GM19372 (cell line): ENCODE measurements at regions not wholly inside any gene's neighbourhood (a gene's known extent, or its start where the extent isn't known, plus 50 kb on each side); places are given as distances from the start of the nearest gene placed in this dataset.

Experiments
- ATAC-seq: cut with Tn5 transposase; IDR thresholded peaks from one replicate; pipeline ENCODE4 v1.9.1; 2021; ENCODE audit warnings: mild to moderate bottlenecking, low read depth, moderate library complexity; ENCODE audit not compliant: unreplicated experiment

DNA sequence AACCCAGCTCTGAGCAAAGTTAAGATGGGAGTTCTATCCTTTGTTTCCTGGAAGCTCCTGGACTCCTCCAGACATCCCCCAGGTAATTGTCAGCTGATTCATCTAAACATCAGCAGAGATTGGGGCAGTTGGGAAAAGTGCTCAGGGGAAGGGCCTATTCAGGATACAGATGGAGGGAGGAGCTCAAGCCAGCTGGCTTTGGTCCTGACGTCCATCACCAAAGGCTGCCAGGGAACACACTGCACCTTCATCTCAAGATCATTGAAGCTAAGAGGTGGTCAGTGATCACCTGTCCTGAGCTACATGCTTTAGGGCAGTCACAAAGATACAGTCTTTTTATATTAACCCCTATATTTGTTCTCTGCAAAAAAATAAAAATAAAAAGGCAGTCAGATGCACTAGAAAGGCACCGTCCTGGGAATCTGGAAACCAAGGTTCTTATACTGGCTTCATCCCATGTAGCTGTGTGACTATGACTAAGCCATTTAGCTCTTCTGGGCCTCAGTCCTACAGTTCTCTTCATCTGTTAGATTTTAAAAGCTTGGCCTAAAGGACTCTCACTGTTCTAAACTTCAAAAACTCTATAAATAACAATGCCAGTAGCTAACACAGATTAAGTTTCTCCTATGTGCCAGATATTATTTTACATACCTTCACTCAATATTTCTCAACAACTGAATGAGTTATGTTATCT is 446.5 kb downstream of the BCL11A start:
- ATAC-seq = no peak

DNA sequence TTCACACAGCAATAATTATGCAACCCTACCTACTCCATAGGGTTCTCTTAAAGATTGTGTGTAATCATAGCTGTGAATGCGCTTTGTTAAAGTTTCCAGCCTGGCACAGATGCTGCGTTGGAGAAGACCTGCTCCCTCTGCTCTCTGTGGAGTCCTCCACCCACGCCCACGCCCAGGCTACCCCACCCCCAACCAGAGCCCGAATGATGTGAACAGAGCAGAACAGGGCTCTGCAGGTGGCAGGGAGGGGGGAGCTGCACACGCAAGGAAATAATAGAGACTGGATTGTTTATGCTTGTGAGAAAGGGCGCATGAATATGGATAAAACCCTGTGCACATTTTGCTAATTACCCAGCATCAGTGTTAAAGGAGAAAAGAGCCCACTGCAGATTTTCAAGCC is 447.5 kb downstream of the BCL11A start:
- ATAC-seq = no peak

DNA sequence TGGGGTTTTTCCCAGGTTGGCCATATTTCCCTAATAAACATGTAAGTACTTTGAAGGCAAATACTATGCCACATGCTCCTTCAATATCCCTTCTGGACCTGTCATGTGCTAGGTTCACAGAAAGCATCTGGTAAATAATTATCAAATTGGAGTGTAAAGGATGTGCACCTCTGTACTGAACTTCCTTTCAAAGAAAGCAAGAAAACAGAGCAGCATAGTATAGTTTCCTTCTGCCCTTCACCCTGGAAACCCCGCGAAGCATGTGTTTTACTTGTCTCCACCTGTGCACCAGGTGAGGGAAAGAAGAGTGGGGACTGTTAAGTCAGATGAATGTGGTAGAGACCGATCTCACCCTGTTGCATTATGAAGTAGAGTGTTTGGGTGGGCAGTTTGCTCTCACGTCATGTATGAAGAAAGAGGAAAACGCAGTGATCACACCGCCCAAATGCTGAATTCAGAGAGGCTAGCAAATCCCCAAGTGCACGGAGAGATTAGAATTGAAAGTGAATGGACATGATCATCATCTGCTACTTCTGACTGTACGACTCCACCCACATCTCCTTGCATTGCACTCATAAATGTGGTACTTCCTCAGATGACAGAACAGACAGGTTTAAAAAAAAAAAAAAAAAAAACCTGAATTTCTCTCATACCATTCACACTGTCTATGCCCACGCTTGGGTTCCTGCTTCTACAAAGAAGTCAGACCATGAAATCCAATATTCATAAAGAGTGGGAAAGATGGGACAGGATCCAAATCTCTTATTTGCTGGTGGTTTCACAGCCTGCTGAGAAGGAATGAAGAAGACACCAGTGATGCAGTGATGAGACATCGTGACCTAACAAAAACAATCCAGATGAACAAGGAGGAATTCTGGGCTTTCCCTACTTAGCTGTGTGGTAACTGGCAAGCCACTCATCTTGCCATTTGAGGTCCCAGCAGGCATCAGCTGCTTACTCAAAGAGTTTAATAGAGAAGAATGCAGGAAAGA is 448.6 kb downstream of the BCL11A start:
- no peak for ATAC-seq

DNA sequence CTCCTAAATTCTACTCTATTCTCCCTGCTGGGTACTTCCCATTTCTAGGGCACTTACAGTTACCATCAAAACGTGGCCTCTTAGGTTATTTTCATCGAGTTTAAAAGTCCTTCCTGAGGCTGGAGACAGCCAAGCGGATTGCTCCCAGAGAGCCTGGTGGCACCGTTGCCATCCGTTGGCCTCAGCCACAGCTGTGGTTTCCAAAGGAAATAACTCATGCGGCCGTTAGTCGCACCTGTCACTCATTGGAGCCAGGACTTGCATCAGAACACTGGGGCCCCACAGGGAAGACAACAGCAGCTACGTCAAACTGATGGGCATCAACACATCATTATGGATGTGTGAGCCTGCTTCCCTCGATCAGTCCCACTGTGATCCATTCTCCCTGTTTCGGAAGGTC is 453.4 kb downstream of the BCL11A start:
- ATAC-seq = no peak

DNA sequence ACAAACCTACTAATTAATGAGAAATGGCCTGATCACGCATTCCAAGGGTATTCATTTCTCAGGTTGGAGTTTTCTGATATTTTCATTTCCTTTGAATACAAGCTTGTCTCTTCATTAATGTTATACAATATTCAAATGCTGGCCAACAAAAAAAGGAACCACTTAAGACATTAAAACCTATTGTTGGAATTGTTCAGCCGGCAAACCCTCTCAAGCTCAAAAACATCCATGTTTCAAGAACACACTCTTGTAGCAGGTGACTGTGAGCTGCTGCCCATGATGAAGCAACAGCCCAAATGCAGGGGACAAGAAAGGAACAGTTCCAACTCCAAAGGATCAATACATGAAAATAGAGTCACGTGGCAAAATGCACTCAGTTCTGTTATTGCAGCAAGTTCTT is 454.5 kb downstream of the BCL11A start:
- ATAC-seq = no peak

DNA sequence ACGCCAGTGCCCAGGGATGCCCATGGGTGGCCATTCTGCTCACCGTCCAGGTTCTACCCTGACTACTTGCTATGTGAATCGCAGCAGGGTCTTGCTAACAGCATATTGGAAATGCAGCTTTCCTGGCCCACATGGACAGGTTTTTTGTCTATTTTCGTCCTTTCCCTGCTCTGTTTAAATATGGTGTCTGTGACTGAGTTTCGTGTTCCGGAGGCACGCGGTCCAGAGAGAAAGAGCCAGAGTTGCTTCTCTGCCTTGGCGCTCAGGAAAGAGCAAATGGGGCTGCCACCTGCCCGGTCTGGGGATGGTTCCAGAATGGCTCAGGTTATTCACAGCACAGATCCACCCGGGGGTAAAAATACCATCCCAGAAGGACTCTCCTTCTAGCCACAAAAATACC is 456.2 kb downstream of the BCL11A start:
- no peak for ATAC-seq

DNA sequence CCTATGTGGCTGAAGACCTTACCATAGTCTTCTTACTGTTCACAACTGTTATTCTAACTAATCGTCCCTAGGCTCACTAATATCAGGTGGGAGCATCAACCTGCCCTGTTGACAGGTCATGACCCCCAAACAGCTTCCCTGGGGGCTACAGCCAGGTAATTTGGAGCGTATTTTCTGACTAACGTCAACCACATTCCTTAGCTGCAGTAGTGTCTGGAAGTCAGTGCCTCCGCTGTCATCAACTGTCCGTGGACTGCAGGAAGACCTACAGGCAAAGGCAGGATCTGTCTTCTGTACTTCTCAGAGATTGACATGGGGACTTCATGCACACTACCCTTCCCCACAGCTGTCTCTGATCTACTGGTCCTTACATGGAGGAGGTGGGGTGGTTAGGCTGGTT is 456.9 kb downstream of the BCL11A start:
- no peak for ATAC-seq

DNA sequence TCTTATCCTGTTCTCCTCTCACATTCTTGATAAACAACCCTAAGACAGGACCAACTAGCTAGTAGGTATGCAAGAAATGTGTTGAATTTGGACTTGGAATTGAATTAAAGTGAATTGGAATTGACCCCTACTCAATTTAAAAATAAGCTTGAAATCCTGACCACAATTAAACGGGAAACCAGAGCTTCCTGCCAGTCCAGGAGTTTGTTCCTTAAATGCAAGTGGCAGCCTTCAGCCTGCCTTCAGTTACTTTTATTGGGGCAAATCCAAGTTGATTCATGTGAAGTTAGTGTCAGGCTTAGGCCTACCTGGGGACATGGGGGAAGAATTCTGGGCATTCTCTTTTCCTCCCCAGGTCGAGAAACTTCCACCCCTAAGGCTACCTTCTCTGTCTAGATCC is 457.6 kb downstream of the BCL11A start:
- ATAC-seq = no peak

DNA sequence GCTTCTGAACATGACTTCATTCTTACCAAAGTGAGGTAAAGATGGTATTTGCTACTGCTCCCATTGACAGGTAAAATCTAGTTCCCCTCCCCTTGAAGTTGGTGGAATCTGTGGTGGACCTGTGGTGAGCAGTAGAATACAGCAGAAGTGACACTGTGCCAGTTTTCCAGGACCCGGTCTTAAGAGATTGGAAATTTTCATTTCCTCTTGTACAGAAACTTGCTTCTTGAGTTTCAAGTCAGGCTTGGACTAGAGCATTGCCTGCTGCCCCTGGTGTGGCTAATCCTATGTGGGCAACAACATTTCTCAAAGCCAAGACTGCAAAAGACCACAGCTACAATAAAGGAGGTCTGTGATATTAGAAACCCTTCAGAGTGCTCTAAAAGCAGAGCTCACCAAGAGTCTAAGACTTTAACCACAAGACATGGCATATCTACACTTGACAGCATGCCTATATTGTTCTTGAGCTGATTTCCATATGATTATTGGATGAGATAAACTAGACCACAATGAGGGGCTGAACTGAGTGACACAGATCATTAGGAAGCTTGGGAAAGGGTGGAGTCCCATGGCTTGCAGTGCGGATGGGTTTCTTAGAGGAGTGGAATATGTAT is 458.1 kb downstream of the BCL11A start:
- no peak for ATAC-seq

DNA sequence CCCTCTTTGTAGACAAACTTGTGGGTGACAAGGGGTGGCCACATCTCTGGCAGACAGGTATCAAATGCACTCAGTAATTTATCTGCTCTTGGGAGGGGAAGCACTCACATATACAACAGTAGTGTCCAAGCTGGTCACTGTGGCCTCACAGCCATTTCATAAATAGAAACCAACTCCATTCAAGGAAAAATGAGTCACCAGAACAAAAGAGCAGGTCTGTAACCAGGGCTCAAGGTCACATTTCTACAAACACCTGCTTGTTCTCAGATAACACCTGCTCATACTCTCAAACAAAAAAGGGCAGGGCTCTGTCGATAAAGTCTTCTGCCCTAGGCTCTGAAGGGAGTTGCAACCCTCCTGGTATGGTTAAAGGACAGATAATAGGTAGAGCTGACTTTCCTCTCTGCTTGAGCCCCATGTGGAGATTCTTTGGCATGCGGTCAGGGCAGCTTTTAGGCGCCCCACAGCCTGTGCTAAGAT is 459.0 kb downstream of the BCL11A start:
- no peak for ATAC-seq

DNA sequence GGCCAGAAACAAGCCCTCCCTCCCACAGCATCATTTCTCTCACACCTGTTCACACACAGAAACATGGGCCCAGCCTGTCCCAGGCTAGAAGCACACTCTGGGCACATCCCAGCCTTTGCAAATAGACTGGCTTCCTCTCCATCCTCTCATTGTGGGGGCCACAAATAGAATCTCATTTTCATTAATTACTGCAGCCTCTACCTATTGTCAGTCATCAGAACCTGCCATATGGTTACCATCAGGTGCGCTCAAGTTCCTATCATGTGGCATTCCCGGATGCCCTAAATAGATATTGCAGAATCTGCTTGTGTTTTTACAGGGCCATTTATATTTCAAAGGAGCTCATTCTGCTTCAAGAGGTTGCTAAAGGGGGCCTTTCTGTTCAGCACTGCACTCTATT is 460.7 kb downstream of the BCL11A start:
- no peak for ATAC-seq

DNA sequence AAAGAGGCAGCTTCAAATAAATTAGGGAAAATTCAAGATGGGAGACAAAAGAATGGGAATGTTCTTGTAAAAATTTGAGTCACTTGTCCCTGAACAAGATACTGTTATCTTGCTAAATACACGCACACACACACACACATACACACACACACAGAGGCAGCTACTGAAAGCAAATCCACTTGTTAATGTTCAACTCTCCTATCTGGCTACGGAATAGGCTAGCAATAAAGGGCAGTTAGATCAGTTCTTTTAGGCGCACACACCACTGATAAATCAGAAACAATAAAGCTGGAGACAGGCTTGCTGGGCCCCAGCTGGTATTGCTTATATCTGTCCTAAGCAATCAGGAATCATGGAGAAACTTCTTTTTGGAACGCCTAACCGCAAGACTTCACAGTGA is 461.6 kb downstream of the BCL11A start:
- no peak for ATAC-seq

DNA sequence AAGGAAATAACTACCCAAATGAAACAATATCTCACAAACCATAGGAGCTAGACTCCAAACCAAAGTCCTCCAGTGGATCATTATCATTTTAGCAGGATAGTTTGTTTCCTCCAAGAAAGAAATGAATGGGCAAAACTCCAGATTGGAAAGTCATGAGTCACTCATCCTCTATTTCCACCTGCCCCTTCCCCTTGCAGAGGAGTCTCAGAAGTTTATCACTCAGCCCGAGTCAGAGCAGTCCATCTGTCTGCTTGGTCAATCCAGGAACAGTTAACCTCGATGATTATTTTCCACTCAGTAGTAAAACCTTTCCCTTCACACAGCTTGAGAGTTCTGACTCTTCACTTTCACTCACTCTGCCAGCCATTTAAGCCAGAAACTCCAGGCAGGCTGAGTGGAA is 462.2 kb downstream of the BCL11A start:
- no peak for ATAC-seq

DNA sequence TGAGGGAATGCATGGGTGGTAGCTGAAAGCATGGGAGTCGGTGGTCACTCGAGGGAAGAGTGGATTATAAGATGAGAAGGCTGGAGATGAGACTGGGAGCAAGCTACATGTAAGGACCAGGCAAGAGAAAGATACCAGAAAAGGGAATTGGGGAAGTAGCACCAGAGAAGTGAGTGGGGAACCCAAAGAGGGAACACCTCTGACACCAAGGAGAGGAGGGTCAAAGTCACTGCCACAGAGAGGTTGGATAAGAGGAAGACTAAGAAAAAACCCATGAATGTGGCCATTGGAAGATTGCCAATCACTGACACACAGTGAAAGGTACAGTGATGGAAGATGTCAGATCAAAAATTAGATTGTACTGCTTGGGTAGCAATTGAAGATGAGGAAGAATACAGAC is 473.9 kb downstream of the BCL11A start:
- no peak for ATAC-seq

DNA sequence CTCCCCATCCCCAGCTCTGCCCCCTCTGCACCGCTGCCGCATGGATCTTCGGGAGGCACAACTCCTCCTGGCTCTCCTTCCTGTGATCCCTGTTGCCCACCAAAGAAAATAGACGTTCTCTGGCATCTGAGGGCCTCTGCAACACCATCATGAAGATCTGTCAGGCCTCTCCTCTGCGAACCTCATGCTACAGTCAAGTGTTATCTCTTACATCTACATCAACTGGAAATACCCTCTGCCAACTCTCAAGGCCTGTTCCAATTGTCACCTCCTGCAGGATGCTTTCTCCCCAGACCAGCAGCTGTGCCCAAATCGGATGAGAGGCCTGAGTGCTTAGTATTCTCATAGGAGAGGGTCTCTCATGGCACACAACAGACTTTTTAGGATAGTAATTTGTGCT is 478.4 kb downstream of the BCL11A start:
- ATAC-seq = no peak

DNA sequence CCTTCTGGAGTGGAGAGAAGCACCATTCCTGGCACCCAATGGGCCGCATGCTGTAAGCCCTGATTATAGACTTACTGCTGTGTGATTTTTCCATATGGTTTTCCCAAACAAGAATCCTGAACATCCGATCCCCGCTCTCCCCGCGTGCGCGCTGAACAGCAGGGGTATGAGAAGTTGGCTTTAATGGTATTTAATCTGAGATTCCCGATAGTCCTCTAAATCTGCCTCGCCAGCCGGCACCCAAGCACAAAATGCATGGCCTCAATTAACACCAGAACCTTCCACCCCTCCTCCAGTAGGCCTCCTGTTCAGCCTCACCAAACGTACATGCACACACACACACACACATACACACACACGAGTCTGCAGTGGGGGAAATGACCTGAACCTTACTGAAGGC is 480.3 kb downstream of the BCL11A start:
- no peak for ATAC-seq

DNA sequence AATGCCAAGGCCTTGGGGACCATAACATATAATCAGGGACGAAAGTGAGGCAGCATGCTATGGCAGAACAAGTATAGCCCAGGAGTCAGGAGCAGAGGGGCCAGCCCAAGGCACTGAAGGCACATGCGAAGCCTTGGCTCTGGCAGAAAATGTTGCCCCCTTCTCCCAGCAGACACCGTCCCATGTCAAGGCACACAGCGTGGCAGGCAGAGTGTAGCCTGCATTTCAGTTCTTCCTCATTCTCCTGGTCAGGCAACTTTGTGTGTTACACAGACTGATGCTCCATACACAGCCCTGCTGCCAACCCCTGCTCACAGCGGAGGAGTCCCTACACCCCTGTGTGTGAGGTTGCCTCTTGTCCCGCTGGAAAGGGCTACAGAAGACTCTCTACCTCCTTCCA is 480.8 kb downstream of the BCL11A start:
- ATAC-seq = no peak

DNA sequence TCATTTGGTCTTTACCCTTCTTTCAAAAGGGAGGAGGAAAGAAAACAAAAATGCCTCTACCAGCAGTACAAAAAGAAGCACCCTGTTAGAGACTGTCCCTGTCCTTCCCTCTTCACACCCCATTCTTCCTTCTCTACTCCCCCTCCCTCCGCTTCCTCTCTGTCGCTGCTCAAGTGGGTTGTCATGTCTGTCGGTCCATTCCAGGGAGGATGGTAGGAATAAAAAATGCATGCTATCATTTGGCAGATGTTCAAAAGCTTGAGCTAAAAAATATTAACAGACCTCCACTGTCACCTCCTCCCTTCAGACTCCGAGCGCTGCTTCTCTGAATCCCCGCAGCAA is 482.0 kb downstream of the BCL11A start:
- ATAC-seq = no peak

DNA sequence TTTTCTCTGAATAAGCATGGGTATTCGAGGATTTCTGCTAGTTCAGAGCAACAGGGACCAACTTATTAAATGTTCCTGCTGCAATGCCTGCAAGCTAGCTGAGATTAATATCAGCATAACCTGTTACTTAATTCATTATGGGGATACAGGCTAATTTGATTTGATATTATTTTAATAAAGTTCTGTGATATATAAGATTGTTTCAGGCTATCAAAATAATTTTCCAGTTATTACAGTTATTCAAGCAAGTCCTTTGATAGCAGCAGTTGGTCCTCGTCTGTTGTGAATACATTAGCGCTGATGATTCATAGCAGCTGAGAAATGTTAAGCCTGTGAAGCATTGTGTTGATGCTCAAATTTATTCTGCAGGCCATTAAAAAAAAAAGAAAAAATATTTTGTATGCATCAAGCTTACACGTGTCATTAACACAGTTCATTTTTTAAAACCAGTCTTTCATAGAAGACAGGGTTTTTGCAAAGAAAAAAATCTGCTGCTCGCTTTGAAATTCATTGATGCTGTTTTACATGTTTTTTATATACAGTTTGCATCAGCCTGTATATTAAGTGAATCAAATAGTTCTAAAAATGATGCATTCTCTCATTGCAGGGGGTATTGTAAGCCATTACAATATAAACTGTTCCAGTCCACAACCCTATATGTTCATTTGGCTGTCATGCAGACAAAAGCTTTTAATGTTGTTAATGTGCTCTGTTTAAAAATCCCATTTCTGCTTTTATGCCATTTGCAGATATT is 482.5 kb downstream of the BCL11A start:
- no peak for ATAC-seq

DNA sequence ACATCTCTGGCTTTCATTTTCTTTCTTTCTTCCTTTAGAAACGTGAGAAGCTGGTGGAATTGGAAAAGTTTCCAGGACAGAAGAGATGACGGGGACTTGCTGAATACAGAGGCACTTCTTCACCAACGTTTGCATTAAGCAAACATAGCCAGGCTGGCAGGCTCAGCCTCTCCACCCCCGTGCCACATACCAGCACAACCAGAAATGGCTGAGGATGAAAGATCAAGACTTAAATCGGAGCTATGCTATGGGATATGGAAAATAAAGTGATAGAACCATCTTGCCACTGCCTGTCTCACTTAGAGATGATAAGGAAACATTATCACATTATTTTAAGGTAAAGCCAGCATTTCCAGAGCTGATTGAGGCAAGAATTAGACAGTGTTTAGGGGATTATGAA is 483.3 kb downstream of the BCL11A start:
- no peak for ATAC-seq

DNA sequence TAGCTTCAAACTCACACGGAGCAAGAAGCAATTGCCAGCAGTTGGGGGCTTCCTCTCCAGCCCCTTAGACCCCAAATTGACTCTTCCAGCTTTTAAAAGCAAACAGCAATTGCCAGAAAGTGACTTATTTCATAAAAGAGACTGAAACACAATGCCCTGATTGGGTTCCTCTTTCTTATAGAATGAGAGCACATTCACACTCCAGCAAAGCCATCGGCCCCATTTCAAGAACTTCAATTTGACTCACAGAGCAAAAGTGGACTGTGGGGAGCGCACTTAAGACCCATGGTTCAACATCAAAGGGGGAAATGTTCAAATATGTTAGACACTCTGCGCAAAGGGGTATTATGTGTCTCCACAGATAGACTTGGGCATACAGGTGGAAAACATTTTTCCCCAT is 484.7 kb downstream of the BCL11A start:
- no peak for ATAC-seq
